Spleen (tissue), 11 donors: ENCODE measurements at regions not wholly inside any gene's neighbourhood (a gene's known extent, or its start where the extent isn't known, plus 50 kb on each side); places are given as distances from the start of the nearest gene placed in this dataset.

Experiments used
- DNase-seq: peaks from one replicate; pipeline ENCODE4 v3.0.0-alpha.2; 2020
- H3K27ac ChIP-seq, 8 donors: fragments of 200-600 bp; sonication (generic) in 7 of 8; 1 replicate in 4 of 8; 2 replicates in 4 of 8; pipeline versions ENCODE4 v1.5.0 to v1.8.0; 2016 to 2021; ENCODE audit warnings: inconsistent platforms in 4 of 8, mild to moderate bottlenecking in 4 of 8, moderate library complexity in 1 of 8
- H3K27me3 ChIP-seq, 7 donors: fragments of 200-600 bp; sonication (generic) in 6 of 7; replicated peaks in 1 of 7; 1 replicate in 4 of 7; 2 replicates in 3 of 7; pipeline versions ENCODE4 v1.5.0 to v1.8.0; 2016 to 2021; ENCODE audit warnings: inconsistent platforms in 3 of 7, mild to moderate bottlenecking in 1 of 7
- H3K36me3 ChIP-seq, 6 donors: fragments of 200-600 bp; sonication (generic) in 5 of 6; 1 replicate in 4 of 6; 2 replicates in 2 of 6; pipeline versions ENCODE4 v1.5.0 to v1.8.0; 2016 to 2021; ENCODE audit warnings: inconsistent platforms in 2 of 6
- H3K4me1 ChIP-seq, 6 donors: fragments of 200-600 bp; sonication (generic) in 5 of 6; 1 replicate in 3 of 6; 2 replicates in 3 of 6; pipeline versions ENCODE4 v1.5.0 to v1.8.0; 2016 to 2021; ENCODE audit warnings: inconsistent platforms in 3 of 6
- H3K4me3 ChIP-seq, 8 donors: fragments of 200-600 bp; sonication (generic) in 7 of 8; 1 replicate in 4 of 8; 2 replicates in 4 of 8; pipeline versions ENCODE4 v1.5.0 to v1.8.0; 2016 to 2021; ENCODE audit warnings: inconsistent platforms in 4 of 8, mild to moderate bottlenecking in 4 of 8, moderate library complexity in 2 of 8
- H3K9me3 ChIP-seq, 8 donors: fragments of 200-600 bp; sonication (generic) in 7 of 8; 1 replicate in 4 of 8; 2 replicates in 4 of 8; pipeline versions ENCODE4 v1.5.0 to v1.8.0; 2016 to 2021; ENCODE audit warnings: inconsistent platforms in 4 of 8
- POLR2A ChIP-seq, 3 donors: fragments of 450-650 bp; IDR thresholded peaks; one replicate each; pipeline ENCODE4 v1.5.1; 2017; ENCODE audit warnings: antibody characterized with exemption in 3 of 3, mild to moderate bottlenecking in 1 of 3
- POLR2AphosphoS5 ChIP-seq, 3 donors: sonication (generic); formaldehyde crosslinking; IDR thresholded peaks; one replicate each; pipeline ENCODE4 v1.5.1; 2017; ENCODE audit warnings: antibody characterized with exemption in 3 of 3
- WGBS, 5 donors: extraction: QIAGEN DNeasy Blood & Tissue Kit in 3 of 5; methylation state at CpG; one replicate each; pipeline versions ENCODE4 v1.1.5 to v1.1.7; 2013 to 2018; 5-methylcytosine and 5-hydroxymethylcytosine counted together
- intact Hi-C: fragments of 100-400 bp; cut with DNase I; formaldehyde crosslinking; loops from one replicate; pipeline ENCODE4 v1.15.0; 2023; ENCODE audit warnings: low total_unique reads
- TF ChIP-seq, protein P1 (sequence below), 11 experiments: fragments of 200-600 bp in 7 of 11; fragments of 450-650 bp in 4 of 11; sonication (generic) in 4 of 11; IDR thresholded peaks in 8 of 11; conservative IDR thresholded peaks in 3 of 11; 1 replicate in 7 of 11; 2 replicates in 4 of 11; pipeline versions ENCODE4 v1.4.0 to v1.8.0; 2016 to 2021; ENCODE audit warnings: antibody characterized with exemption in 11 of 11, inconsistent platforms in 4 of 11, mild to moderate bottlenecking in 1 of 11
- donor health status: healthy with polysubstance abuse.
- donor health status: DM: no; HTN: no; CAD: no; lungs with moderate emphysema.
- donor health status: DM: no; HTN: no; CAD: no.
- donor health status: Bipolar disorder and iron deficiency.
- donor health status: healthy.
- donor health status: DM: no; HTN: no; CAD: no.
- donor health status: DM: yes; HTN: yes; CAD: no.

- H3K4me3 ChIP-seq = no peak overlapping the region
- H3K27me3 ChIP-seq = no peaks in the 10 kb centered on the region
- 68 to 81% (median 70%) methylated on average over 3 of the region's 3 CpGs for WGBS, 5 donors
- H3K27ac ChIP-seq = peak overlapping the region in 1 of 8 donors; percentile 47
- H3K36me3 ChIP-seq = no peaks in the 10 kb centered on the region
- no peak for DNase-seq
- TF ChIP-seq POLR2A (IDR thresholded peaks at IDR 0.05) = no peak
- no peaks in the 10 kb centered on the region for H3K9me3 ChIP-seq
- peaks cover 0 to 37% (median 15%) of the 10 kb centered on the region in 6 donors for H3K4me1 ChIP-seq
- intact Hi-C loops = no loop called here
Measured at GRCh38 chr14:98176892-98177291, 1095.1 kb downstream of the BCL11B start.

GRCh38 chr14:98177551-98177950, 1094.4 kb downstream of the BCL11B start:
- TF ChIP-seq POLR2A (IDR thresholded peaks at IDR 0.05) = no peak
- Histone ChIP-seq H3K27ac (peak overlapping the region in 2 of 8 donors; percentile 21 to 47), H3K27me3 (no peaks in the 10 kb centered on the region), H3K9me3 (no peaks in the 10 kb centered on the region), H3K36me3 (no peaks in the 10 kb centered on the region), H3K4me3 (no peak overlapping the region), H3K4me1 (peaks cover 0 to 35% (median 10%) of the 10 kb centered on the region in 6 donors)
- WGBS, 5 donors = 53 to 79% (median 60%) methylated on average over 1 of the region's 1 CpG
- intact Hi-C loops = no loop called here
- DNase-seq = no peak

GRCh38 chr14:98181241-98181640, 1090.8 kb downstream of the BCL11B start:
- no peak for DNase-seq
- Histone ChIP-seq H3K9me3 (no peaks in the 10 kb centered on the region), H3K4me3 (no peak overlapping the region), H3K4me1 (peaks cover 0 to 14% (median 0%) of the 10 kb centered on the region in 6 donors), H3K27ac (no peak overlapping the region), H3K27me3 (no peaks in the 10 kb centered on the region), H3K36me3 (no peaks in the 10 kb centered on the region)
- WGBS, 5 donors = 58 to 76% (median 70%) methylated on average over 7 of the region's 7 CpGs
- intact Hi-C loops = no loop called here
- TF ChIP-seq POLR2AphosphoS5 (IDR thresholded peaks at IDR 0.05) = no peak
- no peak for TF ChIP-seq POLR2A (IDR thresholded peaks at IDR 0.05)
- TF ChIP-seq, protein P1, sequence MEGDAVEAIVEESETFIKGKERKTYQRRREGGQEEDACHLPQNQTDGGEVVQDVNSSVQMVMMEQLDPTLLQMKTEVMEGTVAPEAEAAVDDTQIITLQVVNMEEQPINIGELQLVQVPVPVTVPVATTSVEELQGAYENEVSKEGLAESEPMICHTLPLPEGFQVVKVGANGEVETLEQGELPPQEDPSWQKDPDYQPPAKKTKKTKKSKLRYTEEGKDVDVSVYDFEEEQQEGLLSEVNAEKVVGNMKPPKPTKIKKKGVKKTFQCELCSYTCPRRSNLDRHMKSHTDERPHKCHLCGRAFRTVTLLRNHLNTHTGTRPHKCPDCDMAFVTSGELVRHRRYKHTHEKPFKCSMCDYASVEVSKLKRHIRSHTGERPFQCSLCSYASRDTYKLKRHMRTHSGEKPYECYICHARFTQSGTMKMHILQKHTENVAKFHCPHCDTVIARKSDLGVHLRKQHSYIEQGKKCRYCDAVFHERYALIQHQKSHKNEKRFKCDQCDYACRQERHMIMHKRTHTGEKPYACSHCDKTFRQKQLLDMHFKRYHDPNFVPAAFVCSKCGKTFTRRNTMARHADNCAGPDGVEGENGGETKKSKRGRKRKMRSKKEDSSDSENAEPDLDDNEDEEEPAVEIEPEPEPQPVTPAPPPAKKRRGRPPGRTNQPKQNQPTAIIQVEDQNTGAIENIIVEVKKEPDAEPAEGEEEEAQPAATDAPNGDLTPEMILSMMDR (IDR thresholded peaks at IDR 0.05 in 8 of 11, conservative IDR thresholded peaks at IDR 0.05 in 3 of 11) = no peak

DNA sequence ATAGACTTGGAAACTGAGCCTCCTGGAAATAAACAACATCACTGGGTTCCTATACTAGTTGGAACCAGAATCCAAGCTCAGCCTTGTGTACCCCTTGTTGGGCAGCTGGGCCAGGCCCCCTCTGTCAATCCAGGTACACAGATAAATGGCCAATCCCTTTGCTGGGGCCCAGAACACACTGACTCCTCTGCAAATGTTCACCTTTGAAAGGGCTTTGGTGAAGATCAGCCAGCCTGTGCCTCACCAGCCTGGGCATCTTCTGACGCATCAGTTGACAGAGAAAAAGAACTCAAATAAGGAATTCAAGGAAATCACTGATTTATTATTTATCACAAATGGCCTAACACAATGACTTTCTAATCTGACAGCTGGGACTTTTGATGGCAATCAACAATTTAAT, 1090.2 kb downstream of the BCL11B start:
- H3K4me3 ChIP-seq = no peak overlapping the region
- intact Hi-C loops = no loop called here
- peaks cover 0 to 14% (median 0%) of the 10 kb centered on the region in 6 donors for H3K4me1 ChIP-seq
- no peaks in the 10 kb centered on the region for H3K27me3 ChIP-seq
- peak overlapping the region in 1 of 8 donors; percentile 37 for H3K27ac ChIP-seq
- 80 to 94% (median 91%) methylated on average over 1 of the region's 1 CpG for WGBS, 5 donors
- H3K36me3 ChIP-seq = no peaks in the 10 kb centered on the region
- no peaks in the 10 kb centered on the region for H3K9me3 ChIP-seq
- TF ChIP-seq, protein P1 (IDR thresholded peaks at IDR 0.05 in 8 of 11, conservative IDR thresholded peaks at IDR 0.05 in 3 of 11) = no peak
- TF ChIP-seq POLR2A (IDR thresholded peaks at IDR 0.05) (no peak), POLR2AphosphoS5 (IDR thresholded peaks at IDR 0.05) (no peak)
- DNase-seq = no peak

DNA sequence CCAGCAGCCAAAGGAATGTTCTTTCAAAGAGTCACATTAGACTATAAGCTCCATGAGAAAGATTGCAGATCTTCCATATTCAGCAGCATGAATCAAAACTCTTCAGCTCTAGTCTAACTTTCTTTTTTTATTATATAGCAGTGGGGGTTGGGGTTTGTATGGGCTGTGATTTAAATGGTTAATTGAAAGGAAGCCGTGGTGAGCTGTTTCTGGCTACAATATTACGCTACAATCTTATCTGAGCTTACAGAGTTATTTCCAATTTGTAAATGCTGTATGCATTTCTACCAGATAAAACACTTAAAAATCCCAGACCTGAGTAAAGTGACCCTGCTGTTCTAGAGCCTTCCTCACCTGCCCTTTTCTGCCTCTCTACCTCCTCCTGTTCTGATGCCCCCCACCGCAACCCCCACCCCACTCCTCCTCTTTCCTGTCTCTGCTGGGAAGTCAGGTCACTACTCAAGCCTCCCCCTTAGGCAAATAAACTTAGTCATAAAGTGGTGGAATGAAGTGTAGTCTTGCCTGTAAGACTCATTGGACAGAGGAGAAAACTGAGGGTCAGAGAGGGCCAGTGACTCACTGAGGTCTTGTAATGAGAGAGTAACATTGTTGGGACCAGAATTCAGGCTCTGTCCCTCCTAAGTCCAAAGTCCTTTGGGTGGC, 1089.5 kb downstream of the BCL11B start:
- DNase-seq = no peak
- H3K4me1 ChIP-seq = peaks cover 0 to 14% (median 0%) of the 10 kb centered on the region in 6 donors
- TF ChIP-seq POLR2A (IDR thresholded peaks at IDR 0.05) = no peak
- TF ChIP-seq, protein P1 (IDR thresholded peaks at IDR 0.05 in 8 of 11, conservative IDR thresholded peaks at IDR 0.05 in 3 of 11) = no peak
- TF ChIP-seq POLR2AphosphoS5 (IDR thresholded peaks at IDR 0.05) = no peak
- H3K36me3 ChIP-seq = no peaks in the 10 kb centered on the region
- H3K27me3 ChIP-seq = no peaks in the 10 kb centered on the region
- H3K27ac ChIP-seq = peak overlapping the region in 4 of 8 donors; percentile 8 to 89 (median 30)
- 33 to 40% (median 34%) methylated on average over 3 of the region's 3 CpGs for WGBS, 5 donors
- intact Hi-C loops = no loop called here
- no peak overlapping the region for H3K4me3 ChIP-seq
- H3K9me3 ChIP-seq = no peaks in the 10 kb centered on the region
